ENCODE measurements at regions not wholly inside any gene's neighbourhood (a gene's known extent, or its start where the extent isn't known, plus 50 kb on each side); places are given as distances from the start of the nearest gene placed in this dataset. TPM values are rescaled to one million over a fixed set of nuclear protein-coding genes. Genes with fewer than 3 reads are reported as not detected.

DNA sequence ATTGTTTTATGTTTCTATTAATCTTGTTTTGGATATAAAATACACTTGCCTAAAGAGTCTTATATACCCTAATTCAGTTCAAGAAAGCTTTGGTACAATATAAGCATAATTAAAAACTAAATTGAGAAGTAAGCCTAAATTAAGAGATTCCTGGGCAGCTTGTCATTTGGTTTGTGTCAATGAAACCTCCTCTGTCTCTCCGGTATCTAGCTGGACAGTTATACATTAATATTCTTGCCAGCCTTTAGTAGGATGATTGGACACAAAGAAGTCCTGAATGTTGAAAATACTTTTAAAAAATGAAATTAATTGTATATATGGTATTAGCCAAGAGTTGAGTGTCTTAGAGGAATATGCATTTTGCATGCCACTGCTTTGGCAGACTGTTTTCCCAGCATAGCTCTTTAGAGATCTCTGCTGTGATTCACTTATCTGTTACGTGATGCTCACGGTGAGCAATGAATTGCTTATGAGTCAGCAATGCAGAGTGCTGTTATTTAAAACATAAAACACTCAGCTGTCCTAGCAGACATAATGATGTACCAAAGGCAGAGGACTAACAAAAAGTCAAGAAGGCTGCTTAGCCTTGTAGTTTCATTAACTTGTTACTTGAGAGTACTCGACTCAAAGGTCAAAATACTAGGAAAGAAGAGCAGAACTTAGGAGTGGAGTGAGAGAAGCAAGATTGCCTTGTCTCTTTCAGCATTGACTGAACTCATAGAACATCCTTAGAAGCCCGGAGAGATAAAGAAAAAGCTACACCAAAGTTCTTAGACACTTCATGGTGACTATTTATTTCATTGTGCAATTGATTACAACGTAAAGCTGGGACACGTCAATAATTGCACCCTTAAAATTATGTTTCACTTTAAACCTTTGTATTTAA, 1296.1 kb upstream of the PCDH7 start:
- H3K4me2 ChIP-seq (ENCODE audit: low read length) = no peak overlapping the region
- no peak overlapping the region for H3K27ac ChIP-seq (ENCODE audit: low read depth, low read length)
- no peaks in the 10 kb centered on the region for H3K4me1 ChIP-seq (ENCODE audit: control insufficient read depth, low read depth, low read length)
- H2BK15ac ChIP-seq (replicated peaks; ENCODE audit: low read depth) = no peak overlapping the region
- no peak overlapping the region for H4K5ac ChIP-seq (ENCODE audit: low read length)
- no peak overlapping the region for H3K18ac ChIP-seq (ENCODE audit: low read length)
- H3K4me3 ChIP-seq (ENCODE audit: low read length) = no peak overlapping the region
- H2BK5ac ChIP-seq (ENCODE audit: low read length) = no peak overlapping the region
- H3K56ac ChIP-seq (ENCODE audit: low read length) = no peak overlapping the region
- no peak overlapping the region for H4K8ac ChIP-seq (ENCODE audit: low read depth, low read length)
- H3K36me3 ChIP-seq (ENCODE audit: control insufficient read depth, insufficient read depth, low read length) = no peaks in the 10 kb centered on the region
- DNase-seq = peak; percentile 33
- no peak overlapping the region for H3K4ac ChIP-seq (ENCODE audit: low read depth, low read length)
- no peak overlapping the region for H3K23ac ChIP-seq (ENCODE audit: low read length)
- H3K79me1 ChIP-seq (ENCODE audit: low read length) = no peaks in the 10 kb centered on the region
- H3K9ac ChIP-seq (ENCODE audit: low read length) = no peak overlapping the region
- H2AK5ac ChIP-seq (ENCODE audit: low read length) = no peak overlapping the region
- H2BK120ac ChIP-seq (ENCODE audit: low read depth, low read length) = no peak overlapping the region
- no peaks in the 10 kb centered on the region for H3K79me2 ChIP-seq (ENCODE audit: control insufficient read depth, insufficient read depth, low read length)
- no peaks in the 10 kb centered on the region for H3K27me3 ChIP-seq (ENCODE audit: insufficient read depth, low read length, poor library complexity)
- no CpG with 5 or more reads among the region's 7 CpGs for WGBS (ENCODE audit: extremely low coverage, insufficient coverage, low lambda C conversion rate)

DNA sequence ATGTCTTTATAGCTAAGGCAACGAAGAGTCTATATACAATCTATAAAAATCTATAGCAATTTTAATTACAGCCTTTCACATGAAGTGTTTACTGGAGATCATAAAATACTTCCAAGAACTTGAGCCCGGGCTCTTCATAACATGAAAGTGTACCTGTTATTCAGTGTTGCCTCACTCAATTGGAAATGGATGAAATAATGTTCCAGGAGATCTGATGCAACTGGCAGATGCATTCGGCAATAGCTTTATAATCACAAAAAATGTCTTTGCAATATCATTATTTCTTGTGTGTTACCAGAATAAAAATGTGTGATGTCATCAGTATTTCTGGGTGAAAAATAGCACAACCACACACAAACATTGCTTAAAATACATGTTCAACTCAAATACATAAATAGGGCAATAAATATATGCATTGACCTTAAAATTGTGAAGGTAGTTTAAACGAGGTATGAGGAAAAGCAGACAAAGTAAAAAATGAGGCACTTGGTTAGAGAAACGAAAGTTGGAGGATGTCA, 1266.8 kb upstream of the PCDH7 start:
- WGBS (ENCODE audit: extremely low coverage, insufficient coverage, low lambda C conversion rate) = no CpG with 5 or more reads among the region's 5 CpGs

DNA sequence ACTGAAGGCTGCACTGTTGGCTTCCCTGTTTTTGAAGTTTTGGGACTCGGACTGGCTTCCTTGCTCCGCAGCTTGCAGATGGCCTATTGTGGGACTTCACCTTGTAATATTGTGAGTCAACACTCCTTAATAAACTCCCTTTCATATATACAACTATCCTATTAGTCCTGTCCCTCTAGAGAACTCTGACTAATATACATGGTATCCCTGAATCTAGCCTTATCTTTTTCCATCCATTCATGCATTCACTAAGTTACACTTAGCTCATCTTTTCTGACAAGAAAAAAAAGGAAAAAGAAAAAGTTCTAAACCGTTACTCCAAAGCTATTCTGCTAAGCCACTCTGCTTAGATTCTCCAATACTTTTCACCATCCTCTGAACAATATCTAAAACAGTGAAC, 1260.2 kb upstream of the PCDH7 start:
- Histone ChIP-seq H3K23ac (ENCODE audit: low read length) (no peak overlapping the region), H3K4ac (ENCODE audit: low read depth, low read length) (no peak overlapping the region), H2BK5ac (ENCODE audit: low read length) (no peak overlapping the region), H3K4me3 (ENCODE audit: low read length) (no peak overlapping the region), H3K27me3 (ENCODE audit: insufficient read depth, low read length, poor library complexity) (no peaks in the 10 kb centered on the region), H2AK5ac (ENCODE audit: low read length) (no peak overlapping the region), H2BK15ac (replicated peaks; ENCODE audit: low read depth) (no peak overlapping the region), H4K8ac (ENCODE audit: low read depth, low read length) (no peak overlapping the region), H3K56ac (ENCODE audit: low read length) (no peak overlapping the region), H3K79me2 (ENCODE audit: control insufficient read depth, insufficient read depth, low read length) (no peaks in the 10 kb centered on the region), H3K9ac (ENCODE audit: low read length) (no peak overlapping the region), H2BK120ac (ENCODE audit: low read depth, low read length) (no peak overlapping the region), H3K4me2 (ENCODE audit: low read length) (no peak overlapping the region), H3K36me3 (ENCODE audit: control insufficient read depth, insufficient read depth, low read length) (no peaks in the 10 kb centered on the region), H3K79me1 (ENCODE audit: low read length) (no peaks in the 10 kb centered on the region), H3K18ac (ENCODE audit: low read length) (no peak overlapping the region), H4K5ac (ENCODE audit: low read length) (no peak overlapping the region), H3K27ac (ENCODE audit: low read depth, low read length) (no peak overlapping the region), H3K4me1 (ENCODE audit: control insufficient read depth, low read depth, low read length) (no peaks in the 10 kb centered on the region)
- no peak for DNase-seq
- no CpG with 5 or more reads among the region's 3 CpGs for WGBS (ENCODE audit: extremely low coverage, insufficient coverage, low lambda C conversion rate)

More for the DNA sequence above, 1266.8 kb upstream of the PCDH7 start:
- Histone ChIP-seq H3K4ac (ENCODE audit: low read depth, low read length) (no peak overlapping the region), H2BK5ac (ENCODE audit: low read length) (no peak overlapping the region), H4K5ac (ENCODE audit: low read length) (no peak overlapping the region), H3K18ac (ENCODE audit: low read length) (no peak overlapping the region), H3K4me3 (ENCODE audit: low read length) (no peak overlapping the region), H3K56ac (ENCODE audit: low read length) (no peak overlapping the region), H3K23ac (ENCODE audit: low read length) (no peak overlapping the region), H2BK15ac (replicated peaks; ENCODE audit: low read depth) (no peak overlapping the region), H3K79me2 (ENCODE audit: control insufficient read depth, insufficient read depth, low read length) (no peaks in the 10 kb centered on the region), H3K4me1 (ENCODE audit: control insufficient read depth, low read depth, low read length) (no peaks in the 10 kb centered on the region), H3K27ac (ENCODE audit: low read depth, low read length) (no peak overlapping the region), H3K4me2 (ENCODE audit: low read length) (no peak overlapping the region), H2BK120ac (ENCODE audit: low read depth, low read length) (no peak overlapping the region), H2AK5ac (ENCODE audit: low read length) (no peak overlapping the region), H4K8ac (ENCODE audit: low read depth, low read length) (no peak overlapping the region), H3K79me1 (ENCODE audit: low read length) (no peaks in the 10 kb centered on the region), H3K36me3 (ENCODE audit: control insufficient read depth, insufficient read depth, low read length) (no peaks in the 10 kb centered on the region), H3K9ac (ENCODE audit: low read length) (no peak overlapping the region), H3K27me3 (ENCODE audit: insufficient read depth, low read length, poor library complexity) (no peaks in the 10 kb centered on the region)
- no peak for DNase-seq

DNA sequence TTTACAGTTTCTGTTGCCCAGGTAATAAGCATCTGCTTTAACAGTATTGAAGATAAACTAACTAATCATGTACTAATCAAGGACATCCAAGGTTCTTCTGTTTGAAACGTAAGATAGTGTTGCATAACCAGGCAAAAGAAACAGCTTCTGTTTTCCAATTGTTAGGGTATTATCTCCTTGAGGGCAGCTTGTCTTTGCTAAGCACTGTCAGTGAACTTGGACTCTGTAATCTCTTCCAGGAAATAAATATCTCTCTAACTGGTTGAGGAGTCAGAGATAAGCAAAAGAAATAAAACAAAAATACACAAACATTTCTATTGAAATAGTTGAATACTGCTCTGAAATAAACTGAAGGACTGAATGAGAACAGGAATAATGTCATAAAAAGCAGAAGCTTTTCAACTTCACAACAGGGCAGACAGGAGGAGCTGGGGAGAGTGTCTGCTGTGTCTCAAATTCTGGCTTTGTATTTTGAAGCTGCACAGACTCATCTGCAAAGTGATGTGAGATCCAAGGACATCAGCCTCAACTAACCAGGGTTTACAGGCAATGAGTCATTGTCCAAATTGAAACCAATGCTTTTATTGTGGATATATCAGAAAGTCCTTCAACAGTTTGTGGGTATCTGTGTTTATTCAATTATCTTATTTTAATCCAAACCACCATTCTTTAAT, 1253.0 kb upstream of the PCDH7 start:
- Histone ChIP-seq H3K56ac (ENCODE audit: low read length) (no peak overlapping the region), H3K36me3 (ENCODE audit: control insufficient read depth, insufficient read depth, low read length) (no peaks in the 10 kb centered on the region), H2BK5ac (ENCODE audit: low read length) (no peak overlapping the region), H3K9ac (ENCODE audit: low read length) (no peak overlapping the region), H2BK15ac (replicated peaks; ENCODE audit: low read depth) (no peak overlapping the region), H3K79me2 (ENCODE audit: control insufficient read depth, insufficient read depth, low read length) (no peaks in the 10 kb centered on the region), H3K4ac (ENCODE audit: low read depth, low read length) (no peak overlapping the region), H4K5ac (ENCODE audit: low read length) (no peak overlapping the region), H3K27ac (ENCODE audit: low read depth, low read length) (no peak overlapping the region), H3K4me2 (ENCODE audit: low read length) (no peak overlapping the region), H3K23ac (ENCODE audit: low read length) (no peak overlapping the region), H3K27me3 (ENCODE audit: insufficient read depth, low read length, poor library complexity) (no peaks in the 10 kb centered on the region), H2BK120ac (ENCODE audit: low read depth, low read length) (no peak overlapping the region), H4K8ac (ENCODE audit: low read depth, low read length) (no peak overlapping the region), H3K4me3 (ENCODE audit: low read length) (no peak overlapping the region), H3K18ac (ENCODE audit: low read length) (no peak overlapping the region), H3K4me1 (ENCODE audit: control insufficient read depth, low read depth, low read length) (no peaks in the 10 kb centered on the region), H2AK5ac (ENCODE audit: low read length) (no peak overlapping the region), H3K79me1 (ENCODE audit: low read length) (no peaks in the 10 kb centered on the region)
- WGBS (ENCODE audit: extremely low coverage, insufficient coverage, low lambda C conversion rate) = no CpG with 5 or more reads among the region's 1 CpG
- DNase-seq = peak; percentile 33

Small RNA genes lying in the stretch of these regions (small RNA-seq; reads per million reads assigned to genes)
- gene RF00019 (ENCODE audit: insufficient read depth) = not detected
- not detected for gene RN7SL101P (ENCODE audit: insufficient read depth)

Measured in mesendoderm (in vitro differentiated cells).